Bone marrow (tissue), 2 donors: ENCODE measurements at regions not wholly inside any gene's neighbourhood (a gene's known extent, or its start where the extent isn't known, plus 50 kb on each side); places are given as distances from the start of the nearest gene placed in this dataset.
"Not testable (repeated sequence)": the region's sequence is repeated elsewhere in the genome, so short reads cannot be mapped to it uniquely, and the experiment has no call there.

Experiments used
- DNase-seq, 2 donors: peaks; one replicate each; lab custom pipeline; 2025; lab: John Stamatoyannopoulos, UW

GRCh38 chr7:21318916-21319270, 109.0 kb upstream of the SP4 start:
- no peak for DNase-seq

GRCh38 chr7:21326241-21326640, 101.6 kb upstream of the SP4 start:
- no peak for DNase-seq

- DNase-seq, result no peak
These were observed 101.0 kb upstream of the SP4 start for GRCh38 chr7:21326921-21327320.

GRCh38 chr7:21327422-21328409, 100.2 kb upstream of the SP4 start:
- DNase-seq, result no peak

GRCh38 chr7:21330462-21331178, 97.3 kb upstream of the SP4 start:
- DNase-seq, result no peak

- no peak for DNase-seq
These were observed 93.0 kb upstream of the SP4 start for GRCh38 chr7:21334906-21335305.

- no peak for DNase-seq
These were observed 91.1 kb upstream of the SP4 start for GRCh38 chr7:21336743-21337142.

GRCh38 chr7:21338728-21339164, 89.1 kb upstream of the SP4 start:
- DNase-seq, result peak in 1 of 2 donors; percentile 64

- not testable (repeated sequence) for DNase-seq
These were observed 83.0 kb upstream of the SP4 start for GRCh38 chr7:21344900-21345299.

GRCh38 chr7:21345361-21345760, 82.5 kb upstream of the SP4 start:
- no peak for DNase-seq

GRCh38 chr7:21346297-21346696, 81.6 kb upstream of the SP4 start:
- DNase-seq, result no peak

- DNase-seq, result peak in 1 of 2 donors; percentile 91
These were observed 75.1 kb upstream of the SP4 start for GRCh38 chr7:21352540-21353387.

GRCh38 chr7:21353388-21353780, 74.5 kb upstream of the SP4 start:
- no peak for DNase-seq

- no peak for DNase-seq
These were observed 73.6 kb upstream of the SP4 start for GRCh38 chr7:21354284-21354683.

GRCh38 chr7:21355406-21355874, 72.4 kb upstream of the SP4 start:
- peak in 1 of 2 donors; percentile 92 for DNase-seq

- no peak for DNase-seq
These were observed 71.3 kb upstream of the SP4 start for GRCh38 chr7:21356616-21357015.

- no peak for DNase-seq
These were observed 70.5 kb upstream of the SP4 start for GRCh38 chr7:21357151-21358097.

- no peak for DNase-seq
These were observed 69.2 kb upstream of the SP4 start for GRCh38 chr7:21358648-21359047.

- DNase-seq, result no peak
These were observed 68.7 kb upstream of the SP4 start for GRCh38 chr7:21359163-21359562.

GRCh38 chr7:21361413-21362125, 66.3 kb upstream of the SP4 start:
- DNase-seq, result no peak
